H1 (cell line): ENCODE measurements at regions not wholly inside any gene's neighbourhood (a gene's known extent, or its start where the extent isn't known, plus 50 kb on each side); places are given as distances from the start of the nearest gene placed in this dataset.

Experiments used
- ATF2 ChIP-seq: IDR thresholded peaks from 2 replicates; pipeline ENCODE4 v1.6.1; 2012; ENCODE audit warnings: low read length, inconsistent platforms
- CEBPB ChIP-seq: IDR thresholded peaks from 2 replicates; pipeline ENCODE4 v1.6.1; 2012; ENCODE audit warnings: low read depth, low read length
- CTCF ChIP-seq, 3 experiments: IDR thresholded peaks; 1 replicate in 2 of 3; 2 replicates in 1 of 3; pipeline versions ENCODE4 v1.5.1 to v1.6.1; 2011; ENCODE audit warnings: low read length in 3 of 3, mild to moderate bottlenecking in 3 of 3, inconsistent platforms in 2 of 3, low read depth in 1 of 3, moderate library complexity in 1 of 3; ENCODE audit not compliant: insufficient read depth in 1 of 3; ENCODE audit errors: control extremely low read depth in 1 of 3
- EP300 ChIP-seq, 2 experiments: IDR thresholded peaks; 1 replicate in 1 of 2; 2 replicates in 1 of 2; pipeline ENCODE4 v1.6.1; 2011 to 2012; ENCODE audit warnings: low read depth in 2 of 2, low read length in 2 of 2, mild to moderate bottlenecking in 2 of 2, borderline replicate concordance in 1 of 2, inconsistent platforms in 1 of 2, moderate library complexity in 1 of 2
- HDAC2 ChIP-seq, 2 experiments: fragments of 300-600 bp in 1 of 2; sonication (generic) in 1 of 2; IDR thresholded peaks; 2 replicates each; pipeline ENCODE4 v1.6.1; 2011 to 2012; ENCODE audit warnings: low read depth in 2 of 2, low read length in 2 of 2, mild to moderate bottlenecking in 2 of 2, moderate library complexity in 2 of 2, borderline replicate concordance in 1 of 2, inconsistent platforms in 1 of 2
- JUND ChIP-seq: IDR thresholded peaks from 2 replicates; pipeline ENCODE4 v1.6.1; 2011; ENCODE audit warnings: mild to moderate bottlenecking, improper control_type of control experiment, low read length
- MAX ChIP-seq: IDR thresholded peaks from 2 replicates; pipeline ENCODE4 v1.6.1; 2012; ENCODE audit warnings: inconsistent platforms
- POLR2AphosphoS5 ChIP-seq: IDR thresholded peaks from 2 replicates; pipeline ENCODE4 v1.6.1; 2011; ENCODE audit warnings: low read depth, low read length
- RAD21 ChIP-seq, 2 experiments: IDR thresholded peaks in 1 of 2; conservative IDR thresholded peaks in 1 of 2; 2 replicates each; pipeline ENCODE4 v1.6.1; 2011; ENCODE audit warnings: low read depth in 2 of 2, low read length in 2 of 2, improper control_type of control experiment in 1 of 2, inconsistent platforms in 1 of 2, mild to moderate bottlenecking in 1 of 2, moderate library complexity in 1 of 2
- SIN3A ChIP-seq, 2 experiments: IDR thresholded peaks in 1 of 2; conservative IDR thresholded peaks in 1 of 2; 2 replicates each; pipeline ENCODE4 v1.6.1; 2011 to 2012; ENCODE audit warnings: low read length in 2 of 2, improper control_type of control experiment in 1 of 2, low read depth in 1 of 2, mild to moderate bottlenecking in 1 of 2
- TAF1 ChIP-seq: IDR thresholded peaks from 2 replicates; pipeline ENCODE4 v1.6.1; 2011; ENCODE audit warnings: mild to moderate bottlenecking, low read depth, low read length
- TAF7 ChIP-seq: optimal IDR thresholded peaks from 2 replicates; pipeline ENCODE3; 2011; ENCODE audit warnings: low read depth, mild to moderate bottlenecking, inconsistent platforms, low read length, moderate library complexity, borderline replicate concordance
- TCF12 ChIP-seq: IDR thresholded peaks from 2 replicates; pipeline ENCODE4 v1.6.1; 2011; ENCODE audit warnings: low read depth, mild to moderate bottlenecking, low read length

GRCh38 chr1:209527372-209527771 lies 56.1 kb upstream of the CAMK1G start:
- TF ChIP-seq JUND (no peak), POLR2AphosphoS5 (no peak), EP300 (IDR thresholded peaks at IDR 0.05; ENCODE audit: borderline replicate concordance in 1 of 2, low read depth in 2 of 2, low read length in 2 of 2) (no peak), ATF2 (no peak), CTCF (IDR thresholded peaks at IDR 0.05; ENCODE audit: control extremely low read depth in 1 of 3, insufficient read depth in 1 of 3, low read depth in 1 of 3, low read length in 3 of 3) (no peak), SIN3A (conservative IDR thresholded peaks at IDR 0.05 in 1 of 2, IDR thresholded peaks at IDR 0.05 in 1 of 2; ENCODE audit: low read depth in 1 of 2, low read length in 2 of 2) (no peak), TCF12 (no peak), TAF7 (no peak), CEBPB (no peak), TAF1 (no peak), HDAC2 (IDR thresholded peaks at IDR 0.05; ENCODE audit: borderline replicate concordance in 1 of 2, low read depth in 2 of 2, low read length in 2 of 2) (no peak), RAD21 (IDR thresholded peaks at IDR 0.05 in 1 of 2, conservative IDR thresholded peaks at IDR 0.05 in 1 of 2; ENCODE audit: low read depth in 2 of 2, low read length in 2 of 2) (no peak), MAX (no peak)
